ENCODE measurements at regions not wholly inside any gene's neighbourhood (a gene's known extent, or its start where the extent isn't known, plus 50 kb on each side); places are given as distances from the start of the nearest gene placed in this dataset.
A peak's percentile ranks its signal among the peaks of the same experiment; 100 is the strongest.

DNA sequence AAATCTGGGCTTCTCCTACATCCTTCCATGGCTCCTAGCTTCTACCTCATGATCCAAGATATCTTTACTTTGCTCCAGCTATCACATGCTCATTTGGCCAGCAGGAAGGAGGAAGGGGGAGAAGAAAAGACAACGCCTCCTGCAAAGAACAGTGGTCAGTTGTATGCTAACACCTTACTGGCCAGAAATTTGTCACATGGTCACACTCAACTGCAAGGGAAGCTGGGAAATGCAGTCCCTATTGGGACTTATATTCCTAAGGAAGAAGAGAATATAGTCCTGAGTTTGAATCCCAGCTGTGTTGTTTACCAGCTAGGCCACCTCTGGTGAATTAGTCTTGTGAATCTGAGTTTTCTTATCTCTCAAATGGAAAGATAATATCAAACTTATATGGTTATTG, 272.0 kb downstream of the BLID start:
- Histone ChIP-seq H3K27ac (ENCODE audit: low read depth in 1 of 2, low read length in 1 of 2) (no peak overlapping the region), H3K27me3 (ENCODE audit: control insufficient read depth in 3 of 3, insufficient read depth in 3 of 3, low read length in 2 of 3) (no peaks in the 10 kb centered on the region), H3K9me3 (ENCODE audit: control insufficient read depth in 4 of 4, insufficient read depth in 3 of 4, low read length in 3 of 4) (peaks cover 0 to under 1% (median 0%) of the 10 kb centered on the region in 4 donors), H3K4me3 (no peak overlapping the region), H3K36me3 (ENCODE audit: control insufficient read depth in 4 of 4, insufficient read depth in 4 of 4, low read length in 4 of 4) (no peaks in the 10 kb centered on the region), H3K9ac (ENCODE audit: insufficient read depth in 1 of 2, low read length in 2 of 2) (no peak overlapping the region), H3K4me1 (ENCODE audit: control insufficient read depth in 5 of 5, insufficient read depth in 5 of 5, low read length in 5 of 5) (no peaks in the 10 kb centered on the region)
- ATAC-seq (ENCODE audit: insufficient read depth, low FRiP score) = no peak
- 80 to 91% methylated on average over 1 of the region's 1 CpG for WGBS, 2 donors
- no peak for DNase-seq
- TF ChIP-seq, protein P1, sequence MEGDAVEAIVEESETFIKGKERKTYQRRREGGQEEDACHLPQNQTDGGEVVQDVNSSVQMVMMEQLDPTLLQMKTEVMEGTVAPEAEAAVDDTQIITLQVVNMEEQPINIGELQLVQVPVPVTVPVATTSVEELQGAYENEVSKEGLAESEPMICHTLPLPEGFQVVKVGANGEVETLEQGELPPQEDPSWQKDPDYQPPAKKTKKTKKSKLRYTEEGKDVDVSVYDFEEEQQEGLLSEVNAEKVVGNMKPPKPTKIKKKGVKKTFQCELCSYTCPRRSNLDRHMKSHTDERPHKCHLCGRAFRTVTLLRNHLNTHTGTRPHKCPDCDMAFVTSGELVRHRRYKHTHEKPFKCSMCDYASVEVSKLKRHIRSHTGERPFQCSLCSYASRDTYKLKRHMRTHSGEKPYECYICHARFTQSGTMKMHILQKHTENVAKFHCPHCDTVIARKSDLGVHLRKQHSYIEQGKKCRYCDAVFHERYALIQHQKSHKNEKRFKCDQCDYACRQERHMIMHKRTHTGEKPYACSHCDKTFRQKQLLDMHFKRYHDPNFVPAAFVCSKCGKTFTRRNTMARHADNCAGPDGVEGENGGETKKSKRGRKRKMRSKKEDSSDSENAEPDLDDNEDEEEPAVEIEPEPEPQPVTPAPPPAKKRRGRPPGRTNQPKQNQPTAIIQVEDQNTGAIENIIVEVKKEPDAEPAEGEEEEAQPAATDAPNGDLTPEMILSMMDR (IDR thresholded peaks at IDR 0.05; ENCODE audit: control extremely low read depth, extremely low read depth) = no peak

DNA sequence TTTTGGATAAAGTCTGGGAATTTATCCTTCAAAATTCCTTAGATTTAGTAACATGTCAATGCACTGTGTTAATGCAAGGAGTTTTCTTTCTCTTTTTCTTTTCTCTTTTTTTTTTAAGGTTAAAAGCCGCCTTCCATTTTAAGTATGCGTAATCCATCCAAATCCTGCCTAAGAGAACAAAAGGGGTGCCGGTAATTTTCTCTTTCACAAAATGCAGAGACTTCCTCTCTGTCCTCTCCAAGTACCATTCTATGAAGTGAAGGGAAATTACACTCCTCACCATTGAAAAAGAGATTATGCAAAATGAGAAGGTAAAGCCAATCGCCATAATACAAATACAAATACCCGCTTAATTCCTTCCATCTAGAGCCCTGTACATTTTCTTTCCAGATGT, 273.8 kb downstream of the BLID start:
- no peaks in the 10 kb centered on the region for H3K27me3 ChIP-seq (ENCODE audit: control insufficient read depth in 3 of 3, insufficient read depth in 3 of 3, low read length in 2 of 3)
- H3K9ac ChIP-seq (ENCODE audit: insufficient read depth in 1 of 2, low read length in 2 of 2) = no peak overlapping the region
- TF ChIP-seq, protein P1 (IDR thresholded peaks at IDR 0.05; ENCODE audit: control extremely low read depth, extremely low read depth) = no peak
- H3K27ac ChIP-seq (ENCODE audit: low read depth in 1 of 2, low read length in 1 of 2) = no peak overlapping the region
- H3K4me1 ChIP-seq (ENCODE audit: control insufficient read depth in 5 of 5, insufficient read depth in 5 of 5, low read length in 5 of 5) = no peaks in the 10 kb centered on the region
- ATAC-seq (ENCODE audit: insufficient read depth, low FRiP score) (no peak), DNase-seq (no peak)
- 90 to 94% methylated on average over 5 of the region's 5 CpGs for WGBS, 2 donors
- H3K4me3 ChIP-seq = no peak overlapping the region
- no peaks in the 10 kb centered on the region for H3K9me3 ChIP-seq (ENCODE audit: control insufficient read depth in 4 of 4, insufficient read depth in 3 of 4, low read length in 3 of 4)
- no peaks in the 10 kb centered on the region for H3K36me3 ChIP-seq (ENCODE audit: control insufficient read depth in 4 of 4, insufficient read depth in 4 of 4, low read length in 4 of 4)

DNA sequence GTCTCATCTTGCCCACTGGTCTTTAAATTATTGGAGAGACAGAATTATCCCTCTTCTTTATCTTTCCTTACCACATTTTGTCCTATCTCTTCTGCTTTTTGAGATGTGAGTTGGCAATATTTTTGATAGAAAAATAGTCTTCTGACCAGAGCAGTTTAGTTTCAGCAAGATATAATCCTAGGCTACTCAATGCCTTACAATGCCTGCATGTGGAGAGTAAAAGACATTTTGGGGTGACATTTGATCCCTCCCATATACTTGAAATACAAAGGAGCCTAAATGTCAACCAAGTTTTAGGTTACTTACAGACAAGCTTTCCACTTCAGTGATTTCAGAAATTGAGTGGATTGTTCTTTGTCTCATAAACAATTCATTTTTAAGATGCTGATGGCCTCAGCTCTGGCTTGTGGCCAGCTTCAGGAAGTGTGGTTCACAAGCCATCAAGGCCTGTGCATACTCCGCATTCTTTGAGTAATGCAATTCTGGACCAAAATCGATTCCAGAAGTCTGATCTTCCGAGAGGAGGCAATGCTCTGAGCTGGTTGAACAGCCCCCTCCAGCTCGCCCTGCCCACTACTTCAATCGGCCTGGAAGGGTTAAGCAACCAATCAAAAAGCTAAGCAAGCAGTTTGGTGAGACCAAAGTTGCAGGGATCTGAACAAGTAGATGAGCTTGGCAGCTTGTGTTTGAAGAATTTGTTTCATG, 274.4 kb downstream of the BLID start:
- no peak for ATAC-seq (ENCODE audit: insufficient read depth, low FRiP score)

More for the DNA sequence above, 274.4 kb downstream of the BLID start:
- Histone ChIP-seq H3K27me3 (ENCODE audit: control insufficient read depth in 3 of 3, insufficient read depth in 3 of 3, low read length in 2 of 3) (no peaks in the 10 kb centered on the region), H3K9ac (ENCODE audit: insufficient read depth in 1 of 2, low read length in 2 of 2) (no peak overlapping the region), H3K4me1 (ENCODE audit: control insufficient read depth in 5 of 5, insufficient read depth in 5 of 5, low read length in 5 of 5) (no peaks in the 10 kb centered on the region), H3K9me3 (ENCODE audit: control insufficient read depth in 4 of 4, insufficient read depth in 3 of 4, low read length in 3 of 4) (no peaks in the 10 kb centered on the region), H3K27ac (ENCODE audit: low read depth in 1 of 2, low read length in 1 of 2) (no peak overlapping the region), H3K36me3 (ENCODE audit: control insufficient read depth in 4 of 4, insufficient read depth in 4 of 4, low read length in 4 of 4) (no peaks in the 10 kb centered on the region), H3K4me3 (no peak overlapping the region)
- TF ChIP-seq, protein P1 (IDR thresholded peaks at IDR 0.05; ENCODE audit: control extremely low read depth, extremely low read depth) = no peak
- 42 to 60% methylated on average over 5 of the region's 5 CpGs for WGBS, 2 donors
- peak; percentile 18 to 43 (median 21) for DNase-seq
